ENCODE measurements at regions not wholly inside any gene's neighbourhood (a gene's known extent, or its start where the extent isn't known, plus 50 kb on each side); places are given as distances from the start of the nearest gene placed in this dataset.

GRCh38 chr12:108424816-108425215, 85.7 kb upstream of the CMKLR1 start:
- TF ChIP-seq SMC3 (IDR thresholded peaks at IDR 0.05; ENCODE audit: low read length) (no peak), MIER2 (CRISPR knock-in tag; IDR thresholded peaks at IDR 0.05) (no peak), ATRX (CRISPR knock-in tag; IDR thresholded peaks at IDR 0.05; ENCODE audit: borderline replicate concordance) (no peak), ZNF704 (CRISPR knock-in tag; IDR thresholded peaks at IDR 0.05; ENCODE audit: borderline replicate concordance) (no peak), CTCF (CRISPR knock-in tag; IDR thresholded peaks at IDR 0.05) (no peak), GATAD1 (CRISPR knock-in tag; IDR thresholded peaks at IDR 0.05) (no peak), SP2 (CRISPR knock-in tag; IDR thresholded peaks at IDR 0.05) (no peak), JUND (CRISPR knock-in tag; IDR thresholded peaks at IDR 0.05) (no peak), NFIB (CRISPR knock-in tag; IDR thresholded peaks at IDR 0.05; ENCODE audit: borderline replicate concordance) (no peak)
- TF ChIP-seq, protein P1, sequence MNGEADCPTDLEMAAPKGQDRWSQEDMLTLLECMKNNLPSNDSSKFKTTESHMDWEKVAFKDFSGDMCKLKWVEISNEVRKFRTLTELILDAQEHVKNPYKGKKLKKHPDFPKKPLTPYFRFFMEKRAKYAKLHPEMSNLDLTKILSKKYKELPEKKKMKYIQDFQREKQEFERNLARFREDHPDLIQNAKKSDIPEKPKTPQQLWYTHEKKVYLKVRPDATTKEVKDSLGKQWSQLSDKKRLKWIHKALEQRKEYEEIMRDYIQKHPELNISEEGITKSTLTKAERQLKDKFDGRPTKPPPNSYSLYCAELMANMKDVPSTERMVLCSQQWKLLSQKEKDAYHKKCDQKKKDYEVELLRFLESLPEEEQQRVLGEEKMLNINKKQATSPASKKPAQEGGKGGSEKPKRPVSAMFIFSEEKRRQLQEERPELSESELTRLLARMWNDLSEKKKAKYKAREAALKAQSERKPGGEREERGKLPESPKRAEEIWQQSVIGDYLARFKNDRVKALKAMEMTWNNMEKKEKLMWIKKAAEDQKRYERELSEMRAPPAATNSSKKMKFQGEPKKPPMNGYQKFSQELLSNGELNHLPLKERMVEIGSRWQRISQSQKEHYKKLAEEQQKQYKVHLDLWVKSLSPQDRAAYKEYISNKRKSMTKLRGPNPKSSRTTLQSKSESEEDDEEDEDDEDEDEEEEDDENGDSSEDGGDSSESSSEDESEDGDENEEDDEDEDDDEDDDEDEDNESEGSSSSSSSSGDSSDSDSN (CRISPR knock-in tag; IDR thresholded peaks at IDR 0.05) = no peak
